NCI-H1694 (cell line): ENCODE measurements at regions not wholly inside any gene's neighbourhood (a gene's known extent, or its start where the extent isn't known, plus 50 kb on each side); places are given as distances from the start of the nearest gene placed in this dataset.

Experiments used
- DNase-seq: peaks from one replicate; lab custom pipeline; 2025; lab: John Stamatoyannopoulos, UW

DNA sequence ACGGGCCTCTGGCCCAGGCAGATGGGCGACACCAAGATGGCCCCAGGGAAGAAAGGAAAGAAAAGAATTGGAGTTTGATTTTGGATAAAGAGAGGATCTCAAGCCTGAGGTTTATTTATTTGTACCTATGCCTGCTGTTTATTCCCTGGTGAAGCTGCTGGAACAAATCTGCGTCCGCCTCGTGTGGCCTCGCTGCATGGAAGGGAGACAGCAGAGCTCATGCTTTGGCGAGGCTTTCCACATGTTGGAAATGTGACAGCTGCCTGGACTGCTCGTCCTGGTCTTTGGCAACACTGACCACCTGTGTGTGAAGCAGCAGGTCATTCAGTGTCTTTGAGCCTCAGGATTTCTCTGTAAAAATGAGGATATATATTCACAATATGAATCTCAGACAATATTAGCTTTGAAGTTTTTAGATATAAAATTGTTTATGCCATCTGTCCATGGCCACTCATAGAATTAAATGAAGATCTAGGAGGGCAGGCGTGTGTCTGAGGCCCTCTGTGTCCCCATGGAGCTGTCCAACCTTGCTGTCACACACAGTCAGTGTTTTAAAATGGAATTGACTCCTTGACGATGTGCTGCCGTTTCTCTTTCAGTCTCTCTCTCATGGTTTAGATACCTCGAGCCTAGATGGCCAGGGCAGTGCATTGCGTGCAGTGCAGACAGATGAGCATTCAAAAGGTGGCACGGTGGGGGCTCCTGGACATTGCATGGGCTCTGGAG lies 94.3 kb downstream of the SOCS6 start:
- no peak for DNase-seq

DNA sequence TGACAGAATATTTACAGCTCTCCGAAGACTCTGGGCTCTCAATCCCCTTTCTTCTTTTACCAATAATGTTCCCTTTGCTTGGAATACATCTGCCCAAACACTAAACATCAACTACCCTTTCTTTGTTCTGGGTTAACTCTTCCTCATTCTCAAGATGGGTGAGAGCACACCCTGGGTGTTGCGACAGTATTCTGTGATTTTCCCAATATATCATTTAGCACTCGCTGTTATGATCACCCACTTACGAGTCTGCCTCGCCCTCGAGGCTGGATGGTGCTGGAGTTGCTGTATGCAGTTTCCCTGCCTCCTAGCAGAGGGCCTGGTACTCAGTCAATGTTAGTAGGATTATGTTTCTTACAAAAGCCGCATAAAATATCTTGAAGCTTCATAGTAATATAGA lies 93.2 kb downstream of the SOCS6 start:
- DNase-seq, result no peak

DNA sequence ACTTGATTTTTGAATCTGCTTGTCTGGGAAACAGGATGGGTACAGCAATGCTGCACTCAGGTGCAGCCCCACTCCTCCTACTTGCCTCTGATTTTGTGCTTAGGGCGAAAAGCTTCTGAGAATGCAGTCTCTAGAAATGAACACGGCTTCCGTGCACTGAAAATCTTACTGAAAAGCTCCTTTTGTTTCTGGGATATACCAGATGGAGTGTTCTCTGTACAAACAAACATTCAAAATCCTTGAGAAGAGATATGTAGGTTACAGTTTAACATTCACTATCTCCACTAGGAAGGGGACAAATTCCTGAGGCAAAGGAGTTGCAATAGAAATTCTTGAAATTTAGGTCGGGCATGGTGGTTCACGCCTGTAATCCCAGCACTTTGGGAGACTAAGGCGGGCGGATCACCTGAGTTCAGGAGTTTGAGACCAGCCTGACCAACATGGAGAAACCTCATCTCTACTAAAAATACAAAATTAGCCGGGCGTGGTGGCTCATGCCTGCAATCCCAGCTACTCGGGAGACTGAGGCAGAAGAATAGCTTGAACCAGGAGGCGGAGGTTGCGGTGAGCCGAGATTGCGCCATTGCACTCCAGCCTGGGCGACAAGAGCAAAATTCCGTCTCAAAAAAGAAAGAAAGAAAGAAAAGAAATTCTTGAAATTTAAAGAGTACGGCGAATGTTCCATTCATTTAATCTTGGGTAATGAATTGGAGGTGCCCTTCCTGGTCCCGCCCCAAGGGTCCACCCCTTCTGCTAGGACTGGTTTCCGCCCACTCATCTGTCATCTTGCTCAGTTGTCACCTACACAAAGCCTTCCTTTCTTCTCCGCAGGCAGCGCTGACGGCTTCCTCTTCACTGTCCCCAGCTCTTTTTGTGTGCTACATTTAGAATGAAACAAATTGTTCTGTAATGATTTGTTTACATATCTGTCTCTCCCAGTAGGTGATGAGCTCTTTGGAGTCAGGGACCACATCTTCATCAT lies 92.4 kb downstream of the SOCS6 start:
- DNase-seq, result no peak
